Caco-2 (cell line): ENCODE measurements at regions not wholly inside any gene's neighbourhood (a gene's known extent, or its start where the extent isn't known, plus 50 kb on each side); places are given as distances from the start of the nearest gene placed in this dataset.

ENCODE experiments used
- BruUV-seq: library from RNA; stranded (reverse); fragments of 400-500 nt; replicated peaks from 2 replicates; lab custom pipeline; 2021; lab: Mats Ljungman, UMichigan
- CTCF ChIA-PET: fragments of 300-600 bp; sonication (Branson Sonifier 250); formaldehyde crosslinking; loops from one replicate; lab custom pipeline; 2022; ENCODE audit warnings: antibody characterized with exemption; lab: Charles Lee
- POLR2A ChIA-PET: fragments of 300-600 bp; sonication (Branson Sonifier 250); formaldehyde crosslinking; loops from one replicate; lab custom pipeline; 2022; ENCODE audit warnings: antibody characterized with exemption; lab: Charles Lee
- DNase-seq, 2 experiments: peaks; one replicate each; pipeline versions ENCODE4 v3.0.0 to v3.0.0-alpha.2; 2020 to 2022
- H3K27me3 ChIP-seq: replicated peaks from 2 replicates; pipeline ENCODE4 v1.6.0; 2011; ENCODE audit warnings: low read length; ENCODE audit not compliant: control insufficient read depth, insufficient read depth
- H3K36me3 ChIP-seq: 2 replicates; pipeline ENCODE4 v1.5.1; 2011; ENCODE audit warnings: low read length; ENCODE audit not compliant: control insufficient read depth, insufficient read depth
- H3K4me1 ChIP-seq: fragments of 250-450 bp; sonication (Bioruptor Pico); 2 replicates; pipeline ENCODE4 v1.5.1; 2020; ENCODE audit warnings: mild to moderate bottlenecking
- H3K4me3 ChIP-seq: 2 replicates; pipeline ENCODE4 v1.5.1; 2011; ENCODE audit warnings: low read depth, mild to moderate bottlenecking, control low read depth, low read length
- H3K9me3 ChIP-seq: fragments of 250-450 bp; sonication (Bioruptor Pico); 2 replicates; pipeline ENCODE4 v1.5.1; 2020; ENCODE audit warnings: mild to moderate bottlenecking, moderate library complexity
- H3K27ac Mint-ChIP-seq: one replicate; pipeline ENCODE4 v1.8.0; 2022; ENCODE audit warnings: mixed read lengths; ENCODE audit not compliant: unreplicated experiment
- H3K27me3 Mint-ChIP-seq: one replicate; pipeline ENCODE4 v1.8.0; 2022; ENCODE audit warnings: mixed read lengths; ENCODE audit not compliant: insufficient read depth, unreplicated experiment
- H3K36me3 Mint-ChIP-seq: one replicate; pipeline ENCODE4 v1.8.0; 2022; ENCODE audit warnings: mild to moderate bottlenecking, mixed read lengths; ENCODE audit not compliant: insufficient read depth, unreplicated experiment
- H3K4me1 Mint-ChIP-seq: one replicate; pipeline ENCODE4 v1.8.0; 2022; ENCODE audit warnings: low read depth, mixed read lengths; ENCODE audit not compliant: unreplicated experiment
- H3K4me3 Mint-ChIP-seq: one replicate; pipeline ENCODE4 v1.8.0; 2022; ENCODE audit warnings: mild to moderate bottlenecking, moderate library complexity, mixed read lengths; ENCODE audit not compliant: unreplicated experiment
- H3K9me3 Mint-ChIP-seq: one replicate; pipeline ENCODE4 v1.8.0; 2022; ENCODE audit warnings: mixed read lengths; ENCODE audit not compliant: unreplicated experiment
- intact Hi-C: fragments of 100-400 bp; cut with micrococcal nuclease; formaldehyde crosslinking; loops from one replicate; pipeline ENCODE4 v1.10.0; 2022; ENCODE audit not compliant: unreplicated experiment
- TF ChIP-seq, protein P1 (sequence below), 2 experiments: fragments of 200-600 bp in 1 of 2; IDR thresholded peaks; 1 replicate in 1 of 2; 2 replicates in 1 of 2; pipeline versions ENCODE4 v1.5.1 to v1.8.0; 2011 to 2022; ENCODE audit warnings: antibody characterized with exemption in 1 of 2, control low read depth in 1 of 2, inconsistent platforms in 1 of 2, low read depth in 1 of 2, low read length in 1 of 2, mild to moderate bottlenecking in 1 of 2, moderate library complexity in 1 of 2; ENCODE audit not compliant: insufficient read depth in 1 of 2, severe bottlenecking in 1 of 2, unreplicated experiment in 1 of 2

DNA sequence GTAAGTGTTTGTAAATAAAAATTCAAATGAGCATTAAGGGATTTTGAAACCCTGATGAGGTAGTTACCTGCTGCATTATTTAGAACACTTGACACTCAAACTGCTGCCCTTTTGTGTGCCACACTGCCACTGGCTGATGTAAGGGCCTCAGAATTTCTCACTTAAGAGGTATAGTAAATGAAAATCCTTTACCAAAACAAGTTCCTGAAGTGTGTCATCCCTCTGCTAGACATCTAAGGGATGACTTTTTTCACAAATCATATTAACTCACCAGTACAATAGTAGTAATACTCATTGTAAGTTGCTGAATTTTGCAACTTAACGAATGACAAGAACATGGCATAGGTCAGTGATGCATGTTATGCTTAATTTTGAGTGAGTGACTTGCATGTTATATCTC lies 274.9 kb upstream of the UBE2E3 start:
- H3K9me3 Mint-ChIP-seq: no peaks in the 10 kb centered on the region
- ChIA-PET POLR2A (no interaction called here), CTCF (no interaction called here)
- intact Hi-C loops: no loop called here
- no TSS peak for BruUV-seq
- Histone ChIP-seq H3K4me3 (no peak overlapping the region), H3K27me3 (no peaks in the 10 kb centered on the region), H3K36me3 (no peaks in the 10 kb centered on the region), H3K4me1 (no peaks in the 10 kb centered on the region), H3K9me3 (no peaks in the 10 kb centered on the region)
- H3K4me3 Mint-ChIP-seq: no peak overlapping the region
- H3K27me3 Mint-ChIP-seq: peaks cover 6% of the 10 kb centered on the region
- TF ChIP-seq, protein P1, sequence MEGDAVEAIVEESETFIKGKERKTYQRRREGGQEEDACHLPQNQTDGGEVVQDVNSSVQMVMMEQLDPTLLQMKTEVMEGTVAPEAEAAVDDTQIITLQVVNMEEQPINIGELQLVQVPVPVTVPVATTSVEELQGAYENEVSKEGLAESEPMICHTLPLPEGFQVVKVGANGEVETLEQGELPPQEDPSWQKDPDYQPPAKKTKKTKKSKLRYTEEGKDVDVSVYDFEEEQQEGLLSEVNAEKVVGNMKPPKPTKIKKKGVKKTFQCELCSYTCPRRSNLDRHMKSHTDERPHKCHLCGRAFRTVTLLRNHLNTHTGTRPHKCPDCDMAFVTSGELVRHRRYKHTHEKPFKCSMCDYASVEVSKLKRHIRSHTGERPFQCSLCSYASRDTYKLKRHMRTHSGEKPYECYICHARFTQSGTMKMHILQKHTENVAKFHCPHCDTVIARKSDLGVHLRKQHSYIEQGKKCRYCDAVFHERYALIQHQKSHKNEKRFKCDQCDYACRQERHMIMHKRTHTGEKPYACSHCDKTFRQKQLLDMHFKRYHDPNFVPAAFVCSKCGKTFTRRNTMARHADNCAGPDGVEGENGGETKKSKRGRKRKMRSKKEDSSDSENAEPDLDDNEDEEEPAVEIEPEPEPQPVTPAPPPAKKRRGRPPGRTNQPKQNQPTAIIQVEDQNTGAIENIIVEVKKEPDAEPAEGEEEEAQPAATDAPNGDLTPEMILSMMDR (IDR thresholded peaks at IDR 0.05; ENCODE audit: insufficient read depth in 1 of 2, low read depth in 1 of 2, low read length in 1 of 2, severe bottlenecking in 1 of 2, unreplicated experiment in 1 of 2): no peak
- no peak overlapping the region for H3K27ac Mint-ChIP-seq
- no peaks in the 10 kb centered on the region for H3K4me1 Mint-ChIP-seq
- no peaks in the 10 kb centered on the region for H3K36me3 Mint-ChIP-seq
- DNase-seq: no peak

DNA sequence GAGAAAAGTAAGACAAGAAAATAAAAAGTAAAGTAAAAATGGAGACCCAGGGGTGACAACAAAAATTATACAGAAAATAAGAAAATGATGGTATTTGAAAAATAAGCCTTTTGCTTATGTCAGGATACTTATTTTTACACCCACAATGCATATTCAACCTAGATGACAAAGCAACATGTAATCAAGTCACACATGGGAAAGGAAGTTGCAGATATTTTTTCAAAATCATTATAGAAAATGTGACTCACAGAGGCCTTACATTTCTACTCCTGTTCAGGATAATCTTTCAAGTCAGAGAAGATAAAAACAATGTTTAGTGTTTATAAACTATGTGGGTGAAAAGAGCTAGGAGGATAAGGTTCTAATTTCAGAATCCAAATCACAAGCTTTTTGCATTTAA lies 275.3 kb upstream of the UBE2E3 start:
- H3K27me3 Mint-ChIP-seq: peaks cover 6% of the 10 kb centered on the region
- POLR2A ChIA-PET: no interaction called here

DNA sequence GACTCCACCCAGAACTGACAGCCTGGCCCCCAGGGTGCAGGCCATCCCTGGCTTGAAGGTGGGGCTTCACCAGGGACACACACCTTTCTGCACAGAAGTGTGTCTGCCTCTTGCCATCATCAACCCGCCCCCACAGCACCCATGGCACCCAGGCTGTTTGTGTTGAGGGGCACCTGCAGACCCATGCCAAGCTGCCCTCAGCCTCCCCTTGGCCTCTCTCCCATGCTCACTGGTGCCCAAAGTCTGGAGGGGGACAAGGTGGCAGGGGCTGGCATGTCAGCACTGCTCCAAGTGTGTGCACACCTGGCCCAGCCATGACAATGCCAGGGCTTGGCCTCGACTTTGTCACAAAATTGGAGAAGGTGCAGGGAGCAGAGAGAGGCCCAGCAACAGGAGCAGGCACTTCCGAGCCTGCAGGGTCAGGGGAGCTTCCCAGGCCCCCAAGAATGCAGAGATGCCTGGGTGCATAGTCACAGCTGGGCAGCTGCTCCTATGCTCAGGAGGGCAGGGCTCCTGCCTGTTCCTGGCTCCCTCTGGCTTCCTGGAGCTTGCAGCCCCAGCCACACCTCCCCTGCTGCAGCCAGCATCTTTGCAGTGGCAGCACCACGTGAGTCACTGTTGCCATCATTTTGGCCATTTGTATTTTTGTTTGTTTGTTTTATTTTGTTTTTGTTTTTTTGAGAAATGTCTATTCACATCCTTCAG lies 280.6 kb upstream of the UBE2E3 start:
- no peak overlapping the region for H3K4me3 Mint-ChIP-seq
- H3K27ac Mint-ChIP-seq: no peak overlapping the region
- Histone ChIP-seq H3K4me3 (no peak overlapping the region), H3K36me3 (no peaks in the 10 kb centered on the region), H3K4me1 (no peaks in the 10 kb centered on the region), H3K27me3 (no peaks in the 10 kb centered on the region), H3K9me3 (no peaks in the 10 kb centered on the region)
- DNase-seq: no peak
- H3K36me3 Mint-ChIP-seq: no peaks in the 10 kb centered on the region
- intact Hi-C loops: loop anchor here (10.0 kb wide), 1 partner anchor 575 kb away; no protein-coding TSS in a partner anchor
- BruUV-seq: no TSS peak
- ChIA-PET POLR2A (no interaction called here), CTCF (no interaction called here)
- no peaks in the 10 kb centered on the region for H3K4me1 Mint-ChIP-seq
- TF ChIP-seq, protein P1 (IDR thresholded peaks at IDR 0.05; ENCODE audit: insufficient read depth in 1 of 2, low read depth in 1 of 2, low read length in 1 of 2, severe bottlenecking in 1 of 2, unreplicated experiment in 1 of 2): no peak
- H3K9me3 Mint-ChIP-seq: no peaks in the 10 kb centered on the region
- H3K27me3 Mint-ChIP-seq: peaks cover 4% of the 10 kb centered on the region

More for the DNA sequence above, 275.3 kb upstream of the UBE2E3 start:
- no peaks in the 10 kb centered on the region for H3K4me1 ChIP-seq
- no peaks in the 10 kb centered on the region for H3K27me3 ChIP-seq
- H3K36me3 ChIP-seq: no peaks in the 10 kb centered on the region
- TF ChIP-seq, protein P1 (IDR thresholded peaks at IDR 0.05; ENCODE audit: insufficient read depth in 1 of 2, low read depth in 1 of 2, low read length in 1 of 2, severe bottlenecking in 1 of 2, unreplicated experiment in 1 of 2): no peak
- Mint-ChIP-seq H3K9me3 (no peaks in the 10 kb centered on the region), H3K4me1 (no peaks in the 10 kb centered on the region), H3K36me3 (no peaks in the 10 kb centered on the region), H3K27ac (no peak overlapping the region), H3K4me3 (no peak overlapping the region)
- no peak for DNase-seq
- BruUV-seq: no TSS peak
- intact Hi-C loops: no loop called here
- no peak overlapping the region for H3K4me3 ChIP-seq
- CTCF ChIA-PET: no interaction called here
- no peaks in the 10 kb centered on the region for H3K9me3 ChIP-seq
